ENCODE measurements at regions not wholly inside any gene's neighbourhood (a gene's known extent, or its start where the extent isn't known, plus 50 kb on each side); places are given as distances from the start of the nearest gene placed in this dataset.

DNA sequence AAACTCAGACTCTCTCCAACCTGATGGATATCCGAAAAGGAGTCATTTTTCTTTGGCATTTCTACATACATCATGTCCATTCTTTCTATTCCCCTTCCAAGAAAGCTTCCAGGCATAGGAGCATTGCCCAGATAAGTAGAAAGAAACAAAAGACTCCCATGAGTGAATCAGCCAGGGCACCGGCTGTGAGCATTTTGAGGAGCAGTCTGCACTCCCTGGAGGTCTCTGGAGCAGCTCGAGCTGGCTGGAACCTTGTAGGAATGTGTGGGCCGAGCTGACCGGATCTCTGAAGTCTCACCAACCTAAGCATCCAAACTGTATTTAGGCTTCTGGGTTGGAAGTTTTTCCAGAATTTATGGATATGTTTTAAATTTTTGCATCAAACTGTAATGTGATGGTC is 161.4 kb upstream of the TRPC7 start:
- DNase-seq: no peak

DNA sequence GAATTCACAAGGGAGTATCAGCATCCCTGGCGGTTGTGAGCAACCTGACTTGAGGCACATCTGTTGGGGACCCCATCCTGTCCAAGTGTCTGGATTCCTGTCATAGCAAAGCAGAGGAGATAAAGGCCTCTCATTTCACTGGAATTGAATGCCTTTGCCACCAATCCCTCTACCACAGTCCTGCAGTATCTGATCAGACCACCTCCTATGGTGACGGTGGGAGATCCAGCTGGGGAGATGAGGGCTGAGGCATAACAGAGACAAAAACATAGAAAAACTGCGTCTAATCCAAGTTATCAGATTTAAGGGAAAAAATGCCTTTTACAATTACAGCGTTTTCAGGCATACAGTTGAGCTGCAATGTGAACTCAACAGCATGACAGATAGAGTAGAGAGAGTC is 160.7 kb upstream of the TRPC7 start:
- DNase-seq: no peak

DNA sequence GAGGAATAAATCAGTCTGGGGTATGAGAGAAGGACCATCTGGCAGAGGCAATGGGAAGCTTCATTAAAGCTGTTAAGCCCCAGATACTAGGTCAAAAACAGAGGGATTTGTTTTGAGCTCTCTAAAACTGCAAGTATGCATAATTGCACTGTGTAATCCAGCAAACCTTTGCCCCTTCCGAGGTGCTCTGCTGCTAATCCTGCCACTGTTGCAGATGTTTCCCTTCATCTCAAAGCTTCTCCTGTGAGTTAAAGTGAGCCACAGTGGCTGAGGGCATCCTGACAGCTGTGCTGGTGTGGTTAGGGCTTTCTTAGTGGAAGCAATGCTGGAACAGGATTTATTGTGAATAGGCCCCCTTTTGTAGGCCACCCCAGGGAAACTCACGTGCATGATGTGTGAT is 160.3 kb upstream of the TRPC7 start:
- DNase-seq: no peak

DNA sequence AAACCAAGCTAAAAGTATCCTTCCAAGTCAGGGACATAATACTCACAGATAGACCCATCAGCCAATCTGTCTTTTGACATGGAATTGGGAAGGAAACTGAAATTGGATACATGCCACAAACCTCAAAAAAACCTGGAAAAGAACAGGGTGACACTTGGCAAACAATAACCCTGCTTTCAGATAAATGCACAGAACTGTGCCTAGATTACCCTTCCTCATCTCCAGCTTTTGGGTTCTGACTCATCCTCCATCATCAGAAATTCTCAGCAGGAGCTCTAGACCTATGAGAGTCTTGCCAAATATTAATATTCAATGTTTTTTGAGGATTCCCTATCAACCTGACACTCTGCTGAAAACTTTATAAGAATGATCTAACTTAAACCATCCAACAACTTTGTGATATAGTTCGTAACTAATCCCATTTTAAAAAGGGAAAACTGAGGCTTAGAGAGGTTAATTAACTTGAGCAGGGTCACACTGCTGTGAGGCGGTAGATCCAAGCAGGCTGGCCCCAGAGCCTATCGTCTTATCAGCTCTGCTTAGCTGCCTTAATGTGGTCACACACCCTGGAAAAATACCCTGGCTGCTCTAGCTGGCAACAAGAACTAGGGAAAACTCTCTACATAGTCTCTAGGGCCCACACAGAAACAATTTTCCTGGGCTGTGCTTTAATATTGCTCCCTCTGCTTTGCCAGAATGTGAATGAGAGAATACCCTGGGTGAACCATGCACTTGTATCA is 157.0 kb upstream of the TRPC7 start:
- DNase-seq: no peak

DNA sequence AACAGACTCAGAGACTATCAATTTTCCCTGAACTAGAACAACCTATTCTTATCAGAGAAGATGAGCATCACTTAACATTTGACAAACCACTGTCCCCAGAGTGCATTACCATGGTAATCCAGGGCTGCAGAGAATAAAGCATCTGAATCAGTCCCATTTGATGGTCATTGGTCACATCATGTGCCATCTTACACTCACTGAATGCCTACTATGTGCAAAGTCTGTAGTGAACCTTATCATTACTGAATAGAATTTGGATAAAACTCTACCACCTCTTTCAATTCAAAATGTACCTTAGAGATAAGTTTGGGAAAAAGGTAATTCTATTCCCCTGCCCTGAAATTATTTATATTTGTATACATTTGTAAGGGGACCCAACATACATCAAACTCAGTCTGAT is 156.4 kb upstream of the TRPC7 start:
- no peak for DNase-seq

DNA sequence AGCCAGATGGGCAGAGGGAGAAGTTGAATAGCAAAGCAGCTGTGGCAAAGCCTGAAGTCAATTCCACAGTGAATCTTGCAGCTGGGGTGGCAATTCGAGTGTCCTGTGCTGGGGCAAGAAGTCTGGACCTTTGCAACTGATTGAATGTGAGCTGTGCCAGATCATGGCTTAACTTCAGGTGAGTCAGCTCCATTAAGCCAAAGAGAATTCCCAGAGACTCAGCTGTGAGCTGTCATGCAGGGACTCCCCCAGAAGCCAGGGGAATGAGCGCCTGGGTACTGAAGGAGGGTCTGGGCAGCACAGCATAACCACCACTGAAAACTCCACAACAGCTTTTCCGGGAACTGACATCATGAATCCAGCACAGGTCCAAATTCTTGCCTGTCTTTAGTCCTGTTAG is 153.5 kb upstream of the TRPC7 start:
- DNase-seq: no peak

DNA sequence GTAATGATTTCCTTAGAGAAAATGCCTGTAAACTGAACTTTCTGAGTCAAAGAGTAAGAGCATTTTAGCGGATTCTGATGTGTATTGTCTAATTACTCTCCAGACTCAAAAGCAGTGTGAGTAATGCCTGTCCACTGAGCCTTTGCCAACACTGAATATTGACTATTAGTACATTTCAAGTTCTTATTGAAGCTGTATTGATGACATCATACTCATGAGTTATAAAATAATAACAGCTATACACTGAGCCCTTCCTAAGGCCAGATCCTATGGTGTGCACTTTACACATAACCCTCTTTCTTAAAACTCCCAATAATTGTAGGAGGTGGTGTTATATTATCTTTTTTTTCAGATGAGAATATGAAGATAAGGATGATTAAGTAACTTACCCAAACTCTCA is 152.8 kb upstream of the TRPC7 start:
- DNase-seq: no peak

DNA sequence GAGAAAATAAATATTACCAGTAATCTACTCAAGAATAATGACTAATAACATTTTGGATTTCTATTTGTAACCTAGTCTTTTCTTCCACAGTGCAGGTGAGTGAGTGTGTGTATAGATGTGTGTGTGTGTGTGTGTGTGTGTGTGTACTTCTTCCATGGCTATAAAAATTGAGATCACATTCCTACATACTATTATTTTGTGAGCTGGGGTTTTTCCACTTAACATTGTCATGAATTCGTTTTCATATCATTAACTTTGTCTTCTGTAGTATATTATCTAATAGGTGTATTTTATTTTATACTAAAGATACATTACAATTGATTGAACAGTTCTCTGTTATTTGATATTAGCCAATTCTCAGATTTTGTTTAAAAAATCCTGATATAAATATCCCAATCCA is 152.4 kb upstream of the TRPC7 start:
- no peak for DNase-seq

DNA sequence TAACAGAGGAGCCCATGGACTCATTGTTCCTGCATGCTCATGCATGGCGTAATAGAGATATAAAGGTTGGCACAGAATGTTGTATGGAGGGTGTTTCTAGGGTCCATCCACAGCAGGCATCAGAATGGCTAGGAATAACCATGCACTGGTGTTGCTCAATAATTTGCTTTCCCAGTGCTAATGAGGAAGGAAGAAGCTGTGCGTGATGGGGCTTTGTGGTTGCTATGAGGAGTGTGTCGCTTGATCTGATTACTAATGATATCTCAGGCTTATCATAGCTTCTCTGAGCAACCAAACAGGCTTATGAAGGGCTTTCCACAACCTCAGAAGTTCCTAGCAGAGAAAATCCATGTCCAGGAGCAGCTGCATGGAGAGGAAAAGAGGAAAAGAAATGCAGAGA is 151.3 kb upstream of the TRPC7 start:
- DNase-seq: no peak

DNA sequence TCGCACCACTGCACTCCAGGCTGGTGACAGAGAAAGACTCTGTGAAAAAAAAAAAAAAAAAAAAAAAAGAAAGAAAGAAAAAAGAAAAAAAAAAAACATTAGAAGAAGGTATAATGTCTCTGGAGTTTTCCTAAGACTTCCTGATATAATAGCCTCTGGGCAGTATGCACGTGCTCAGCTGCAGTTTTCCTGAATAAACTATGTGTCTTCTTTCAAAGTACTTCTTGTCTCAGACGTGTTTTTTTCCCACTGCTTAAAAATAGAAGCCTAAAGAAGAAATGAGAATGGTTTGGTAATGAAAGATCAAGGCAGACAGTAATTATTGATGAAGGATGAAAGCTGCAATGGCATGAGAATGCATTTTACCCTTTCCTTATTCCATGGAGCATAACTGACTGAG is 148.1 kb upstream of the TRPC7 start:
- DNase-seq: no peak

DNA sequence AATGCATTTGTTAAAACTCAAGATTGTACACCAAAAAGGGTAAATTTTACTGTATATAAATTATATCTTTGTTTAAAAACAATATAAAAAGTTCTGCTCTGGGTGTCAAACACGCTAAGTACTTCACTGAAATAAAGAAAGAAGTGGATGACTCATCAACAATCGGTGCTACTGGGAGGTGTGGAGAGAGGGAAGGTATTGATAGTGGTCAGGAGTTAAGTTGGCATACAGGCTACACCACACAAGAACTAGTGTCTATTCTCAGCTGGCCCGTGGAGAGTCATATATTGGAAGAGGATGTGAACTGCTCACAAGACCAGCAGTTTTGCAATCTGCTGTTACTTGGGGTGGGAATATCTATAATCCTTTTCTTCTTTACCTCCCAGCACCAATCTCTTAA is 145.7 kb upstream of the TRPC7 start:
- DNase-seq: no peak

DNA sequence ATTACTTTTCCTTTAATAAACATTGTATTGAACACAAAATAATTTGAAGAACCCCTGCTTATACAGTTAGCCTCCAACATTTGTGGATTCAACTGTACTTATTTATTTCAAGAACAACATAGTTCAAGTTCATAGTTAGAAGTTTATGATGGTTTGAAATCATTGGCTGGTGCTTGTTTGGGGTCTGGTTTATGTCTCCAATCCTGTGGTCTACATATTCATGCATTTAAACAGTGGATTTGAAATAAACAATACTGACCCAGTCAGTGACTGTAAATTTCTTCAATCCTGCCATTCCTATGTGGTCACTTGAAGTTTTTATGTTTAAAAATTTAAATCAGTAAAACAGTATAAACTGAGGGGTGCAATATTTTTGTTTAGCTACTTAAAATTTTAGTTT is 145.1 kb upstream of the TRPC7 start:
- DNase-seq: no peak

DNA sequence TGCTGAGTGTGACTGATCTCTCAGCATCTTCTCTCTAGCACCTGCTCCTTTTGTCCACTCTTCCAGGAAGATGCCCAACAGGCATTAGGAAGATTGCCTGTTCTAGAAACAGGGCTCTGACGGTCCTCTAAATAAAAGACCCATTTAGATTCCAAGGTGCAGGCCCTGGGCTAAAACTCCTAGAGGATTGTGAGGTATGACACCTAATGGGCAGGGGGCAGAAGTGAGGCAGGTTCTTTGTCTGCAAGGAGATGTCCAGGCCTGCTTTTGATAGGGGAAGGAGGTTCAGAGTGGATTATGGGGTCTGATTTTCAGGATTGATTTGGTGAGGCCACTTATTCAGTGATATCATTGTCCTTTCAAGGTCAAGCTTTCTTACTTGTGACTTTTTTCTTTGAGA is 140.8 kb upstream of the TRPC7 start:
- DNase-seq: no peak

DNA sequence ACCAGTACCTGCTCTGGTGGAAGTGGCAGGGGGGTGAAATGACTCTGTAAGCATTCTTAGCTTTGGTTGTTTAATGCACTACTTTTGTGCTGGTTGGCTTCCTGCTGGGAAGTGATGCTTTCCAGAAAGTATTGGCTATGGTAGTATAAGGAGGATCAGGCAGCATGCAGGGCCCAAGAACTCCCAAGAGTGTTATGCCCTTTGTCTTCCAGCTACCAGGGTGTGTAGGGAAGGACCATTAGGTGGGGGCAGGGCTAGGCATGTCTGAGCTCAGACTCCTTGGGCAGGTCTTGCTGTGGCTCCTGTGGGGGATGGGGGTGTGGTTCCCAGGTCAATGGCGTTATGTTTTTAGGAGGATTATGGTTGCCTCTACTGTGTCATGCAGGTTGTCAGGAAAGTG is 135.8 kb upstream of the TRPC7 start:
- DNase-seq: no peak

DNA sequence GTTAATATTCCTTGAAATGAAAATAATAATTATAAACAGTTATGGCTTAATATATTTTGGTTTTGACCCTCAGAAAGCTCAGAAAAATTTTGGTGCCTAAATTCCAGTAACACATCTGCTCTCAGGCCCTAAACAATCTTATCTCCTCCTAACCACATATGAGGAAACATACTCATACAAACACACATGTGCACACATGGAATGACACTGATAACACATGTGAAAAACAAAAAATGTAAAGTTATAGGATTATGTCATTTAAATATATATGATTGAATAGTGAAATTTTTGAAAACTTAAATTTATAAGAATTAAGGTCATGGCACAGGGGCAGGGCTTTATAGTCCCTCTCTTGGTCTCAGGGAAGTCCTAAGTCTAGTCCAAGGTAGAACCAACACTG is 127.2 kb upstream of the TRPC7 start:
- no peak for DNase-seq

DNA sequence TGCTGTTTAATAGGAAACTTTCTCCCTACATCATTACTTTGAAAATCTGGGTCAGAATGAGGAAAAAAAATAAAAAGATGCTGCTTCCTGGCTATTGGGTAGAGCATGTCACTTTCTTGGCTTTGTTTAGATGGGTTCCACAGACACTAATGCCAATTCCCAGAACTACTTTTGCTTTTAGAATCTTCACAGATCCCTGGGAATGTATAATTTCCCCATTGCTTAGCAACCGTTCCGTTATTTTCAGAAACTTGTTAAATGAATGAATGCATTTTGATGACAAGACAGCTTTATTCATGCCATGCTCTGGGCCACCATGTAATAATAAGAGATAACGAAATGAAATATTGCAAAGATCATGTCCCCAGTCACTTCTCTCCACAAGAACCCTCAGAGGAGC is 126.5 kb upstream of the TRPC7 start:
- DNase-seq: no peak

DNA sequence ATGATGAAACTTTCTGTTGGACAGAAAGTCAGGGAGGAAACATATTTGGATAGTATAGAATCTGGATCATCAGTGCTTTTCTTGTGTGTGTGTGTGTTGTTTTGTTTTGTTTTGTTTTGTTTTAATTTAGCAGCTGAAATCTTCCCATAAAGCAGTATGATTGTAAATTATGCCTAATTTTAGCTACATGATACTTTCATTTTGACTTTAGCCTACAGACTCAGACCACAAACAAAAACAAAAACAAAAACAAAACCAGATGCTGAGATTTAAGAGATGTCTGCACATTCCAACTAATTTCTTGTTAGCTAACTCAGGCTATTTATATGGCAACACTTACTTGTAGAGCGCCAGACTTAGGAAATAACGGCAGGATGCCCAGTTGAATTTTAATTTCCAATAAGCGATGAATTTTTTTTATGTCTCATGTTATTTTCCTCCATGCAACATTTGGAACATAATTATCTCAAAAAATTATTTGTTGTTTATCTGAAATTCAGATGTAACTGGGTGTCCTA is 119.5 kb upstream of the TRPC7 start:
- no peak for DNase-seq

DNA sequence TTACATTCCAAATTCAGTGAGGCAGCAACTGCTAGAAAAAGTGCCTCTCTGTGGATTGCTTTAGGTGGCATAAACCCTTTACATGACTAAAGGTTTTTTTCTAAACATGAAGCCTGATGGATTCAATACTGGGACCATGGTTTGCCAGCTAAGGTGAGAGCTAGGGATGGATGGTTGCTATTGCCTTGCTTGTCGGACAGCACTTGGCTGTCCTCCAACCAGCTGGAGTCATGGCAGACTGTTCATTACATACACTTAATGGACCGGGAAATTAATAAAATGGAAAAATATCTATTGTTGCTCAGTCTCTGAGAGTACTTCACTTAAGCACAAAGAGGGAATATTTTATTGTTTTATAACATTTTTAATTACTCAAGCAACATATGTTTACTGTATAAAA is 116.9 kb upstream of the TRPC7 start:
- DNase-seq: no peak

DNA sequence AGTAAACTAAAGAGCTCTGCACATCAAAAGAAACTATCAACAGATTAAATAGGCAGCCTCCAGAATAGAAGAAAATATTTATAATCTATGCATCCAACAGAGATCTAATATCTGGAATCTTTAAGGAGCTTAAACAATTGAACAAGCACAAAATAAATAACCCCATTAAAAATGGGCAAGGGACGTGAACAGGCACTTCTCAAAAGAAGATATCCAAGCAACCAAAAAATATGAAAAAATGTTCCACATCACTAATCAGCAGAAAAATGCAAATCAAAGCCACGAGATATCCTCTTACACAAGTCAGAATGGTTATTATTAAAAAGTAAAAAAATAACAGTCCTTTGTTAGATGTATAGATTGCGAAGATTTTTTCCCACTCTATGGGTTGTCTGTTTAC is 109.1 kb upstream of the TRPC7 start:
- no peak for DNase-seq

DNA sequence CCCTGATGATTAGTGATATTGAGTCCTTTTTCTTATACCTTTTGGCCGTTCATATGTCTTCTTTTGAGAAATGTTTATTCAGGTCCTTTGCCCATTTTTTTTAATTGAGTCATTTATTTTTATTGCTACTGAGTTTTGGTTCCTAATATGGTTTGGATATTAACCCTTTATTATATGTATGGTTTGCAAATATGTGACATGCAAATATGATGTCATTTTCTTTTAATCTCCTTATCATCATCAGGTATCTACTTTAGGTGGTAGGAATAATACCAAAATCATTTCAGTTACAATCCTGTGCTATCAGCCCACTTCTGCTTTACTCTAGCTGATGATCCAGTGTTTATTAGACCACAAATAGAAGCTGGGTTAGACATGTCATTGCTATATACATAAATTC is 102.3 kb upstream of the TRPC7 start:
- no peak for DNase-seq

DNA sequence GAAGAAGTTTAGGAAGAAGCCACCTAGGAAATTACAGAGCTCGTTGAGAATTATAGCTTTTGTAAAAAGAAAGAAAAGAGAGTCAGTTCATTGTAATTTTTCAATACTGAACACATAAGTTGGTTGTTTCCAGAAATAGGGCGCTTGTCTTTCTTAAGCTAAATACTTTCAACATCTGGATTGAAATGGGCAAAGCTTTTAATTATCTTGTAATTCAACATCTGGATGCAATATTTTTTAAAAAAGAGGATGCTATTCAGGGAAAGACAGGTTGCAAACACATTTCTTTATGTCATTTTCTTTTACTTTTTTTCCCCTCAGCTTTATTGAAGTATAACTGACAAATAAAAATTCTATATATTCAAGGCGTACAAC is 100.7 kb upstream of the TRPC7 start:
- no peak for DNase-seq

DNA sequence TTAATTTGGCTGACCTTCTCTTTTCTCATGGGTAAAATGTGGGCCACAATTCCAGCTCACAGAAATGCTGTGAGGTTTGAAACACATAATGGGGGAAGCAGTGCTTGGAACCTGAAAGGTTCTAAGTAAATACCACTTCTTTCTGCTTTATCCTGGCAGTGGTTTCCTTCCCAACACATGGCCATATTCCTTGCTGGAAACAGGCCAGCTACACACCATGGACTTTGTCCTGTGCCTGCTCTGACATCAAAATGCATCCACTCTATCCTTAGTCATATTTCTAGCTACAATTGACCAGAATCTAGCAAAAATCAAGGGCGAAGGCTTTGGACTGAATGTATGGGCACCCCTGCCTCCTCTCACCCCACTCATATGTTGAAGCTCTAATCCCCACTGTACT is 93.1 kb upstream of the TRPC7 start:
- DNase-seq: no peak

DNA sequence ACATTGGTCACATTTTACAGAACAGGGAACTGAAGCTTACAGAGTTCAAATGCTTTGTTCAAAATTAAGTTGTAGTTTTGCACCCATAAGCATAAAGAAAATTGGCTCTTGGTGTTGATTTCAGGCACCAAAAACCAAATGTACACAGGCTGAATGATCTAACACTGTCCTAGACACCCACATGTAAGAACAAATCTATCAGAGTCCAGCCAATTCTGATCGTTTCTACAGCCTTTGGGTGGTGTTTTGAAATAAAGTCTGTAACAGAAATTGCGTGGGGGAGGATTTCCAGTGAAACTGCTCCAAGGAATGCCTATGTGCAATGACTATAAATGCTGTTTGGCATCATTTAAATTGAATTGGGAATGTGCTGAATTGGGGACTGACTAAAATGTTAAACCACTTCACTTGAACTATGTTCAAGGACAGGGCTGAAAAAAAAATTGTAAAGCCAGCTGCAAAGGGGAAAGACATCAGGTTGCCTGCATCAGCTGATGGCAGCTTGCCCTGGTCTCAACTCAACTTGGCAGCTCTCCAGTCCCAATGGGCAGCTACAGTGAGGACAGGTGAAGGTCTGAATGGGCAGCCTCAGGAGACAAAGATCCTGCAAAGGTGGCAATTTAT is 92.2 kb upstream of the TRPC7 start:
- DNase-seq: no peak

DNA sequence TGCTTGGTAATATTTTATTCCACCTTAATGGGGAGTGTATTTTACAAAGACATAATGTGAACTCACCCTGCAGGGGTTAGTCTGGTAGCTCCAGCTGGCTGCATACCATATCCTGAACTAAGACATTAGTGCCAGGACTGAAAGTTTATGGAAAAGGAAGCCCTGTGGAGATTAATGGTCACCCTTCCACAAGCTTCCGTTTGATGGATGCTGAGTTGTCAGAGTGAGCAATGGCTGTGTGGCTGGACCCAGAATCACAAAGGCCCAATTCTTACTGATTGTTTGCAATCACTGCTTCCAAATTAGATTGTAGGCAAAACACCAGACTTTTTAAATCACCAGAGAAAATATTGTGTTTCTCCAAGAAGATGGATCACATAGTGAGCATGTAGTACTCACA is 90.1 kb upstream of the TRPC7 start:
- no peak for DNase-seq

Data from activated gamma-delta T cell treated with Interleukin-2 at 50 U/mL for 16 hours (primary cell).